Putamen (tissue), 1 donor: ENCODE measurements at regions not wholly inside any gene's neighbourhood (a gene's known extent, or its start where the extent isn't known, plus 50 kb on each side); places are given as distances from the start of the nearest gene placed in this dataset.

Experiments used
- DNase-seq: peaks from one replicate; pipeline ENCODE4 v3.0.0-alpha.2; 2016; ENCODE audit warnings: low spot score

- DNase-seq, result no peak
These were observed 159.1 kb upstream of the USP24 start for GRCh38 chr1:55374216-55374615.

DNA sequence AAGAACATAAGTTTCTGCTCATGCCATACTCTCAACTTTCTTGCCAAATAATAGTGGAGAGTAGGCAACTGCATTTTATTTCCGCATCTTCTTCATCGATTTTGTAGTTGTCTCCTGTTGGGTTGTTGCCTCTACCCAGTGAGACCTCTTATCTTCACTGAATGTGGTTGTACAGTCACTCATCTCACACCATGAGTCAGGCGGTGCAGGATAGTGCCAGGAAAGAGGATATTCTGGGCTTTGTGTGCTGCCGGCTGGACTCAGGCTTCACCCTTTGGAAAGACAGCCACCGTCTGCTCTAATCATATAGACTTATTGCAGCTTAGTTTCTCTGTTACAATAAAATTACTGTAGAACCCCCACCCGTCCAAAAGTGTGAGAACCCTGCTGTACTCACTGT is 154.3 kb upstream of the USP24 start:
- DNase-seq, result no peak

DNA sequence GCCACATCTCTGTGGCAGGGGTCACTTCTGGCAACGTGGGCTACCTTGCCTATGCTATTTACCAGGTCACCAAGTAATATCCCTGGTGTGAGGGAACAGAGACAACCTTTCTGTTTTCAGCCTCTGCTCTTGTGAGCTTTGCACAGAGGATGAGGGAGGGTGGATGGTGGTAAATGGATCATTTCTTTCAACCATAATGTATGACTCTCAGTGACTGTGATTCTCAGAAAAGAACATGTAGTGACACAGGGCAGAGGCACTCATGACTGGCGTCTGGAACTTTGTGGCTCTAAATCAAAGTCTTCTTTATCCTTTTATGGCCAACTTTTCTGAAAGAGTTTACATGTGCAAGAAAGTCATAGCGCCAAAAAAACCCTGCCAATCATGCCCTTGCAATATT is 153.5 kb upstream of the USP24 start:
- no peak for DNase-seq

DNA sequence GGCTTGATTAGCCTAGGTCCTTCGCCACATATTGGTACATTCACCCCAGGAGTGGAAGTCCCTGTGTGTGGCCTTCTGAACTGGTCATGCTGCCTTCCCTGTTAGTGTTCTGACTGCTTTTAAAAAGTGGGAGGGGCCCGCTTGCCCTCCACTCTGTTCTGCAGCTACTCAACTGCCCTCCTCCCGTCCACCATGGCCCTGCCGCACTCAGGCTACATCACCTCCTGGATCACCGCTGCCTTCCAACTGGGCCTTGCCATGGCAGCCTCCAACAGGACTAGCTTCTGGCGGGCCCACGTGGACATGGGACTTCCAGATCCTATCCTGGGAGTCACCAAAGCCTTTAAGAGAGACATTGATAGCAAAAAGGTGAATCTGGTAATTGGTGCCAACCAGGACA is 152.1 kb upstream of the USP24 start:
- no peak for DNase-seq

DNA sequence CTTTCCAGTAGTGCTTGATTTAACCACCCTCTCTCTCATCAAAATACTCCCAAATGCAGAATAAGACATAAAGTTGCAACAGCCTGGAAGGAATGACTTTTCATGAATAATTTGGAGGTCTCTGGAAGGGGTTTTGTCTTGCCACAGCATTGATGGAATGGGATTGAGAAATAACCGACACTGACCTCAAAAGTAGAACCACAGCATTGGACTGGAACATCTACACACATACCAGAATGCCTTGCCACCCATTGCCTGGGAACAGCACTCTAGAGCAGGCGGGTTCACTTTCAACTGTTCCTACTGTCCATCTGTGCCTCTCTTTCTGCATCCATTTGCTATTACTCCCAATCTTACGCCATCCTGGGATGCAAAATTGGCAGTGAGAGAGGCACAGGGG is 149.1 kb upstream of the USP24 start:
- no peak for DNase-seq

GRCh38 chr1:55363268-55363667 is 148.1 kb upstream of the USP24 start:
- no peak for DNase-seq

- no peak for DNase-seq
These were observed 147.4 kb upstream of the USP24 start for GRCh38 chr1:55362558-55362957.

GRCh38 chr1:55359611-55360010 is 144.4 kb upstream of the USP24 start:
- no peak for DNase-seq

DNA sequence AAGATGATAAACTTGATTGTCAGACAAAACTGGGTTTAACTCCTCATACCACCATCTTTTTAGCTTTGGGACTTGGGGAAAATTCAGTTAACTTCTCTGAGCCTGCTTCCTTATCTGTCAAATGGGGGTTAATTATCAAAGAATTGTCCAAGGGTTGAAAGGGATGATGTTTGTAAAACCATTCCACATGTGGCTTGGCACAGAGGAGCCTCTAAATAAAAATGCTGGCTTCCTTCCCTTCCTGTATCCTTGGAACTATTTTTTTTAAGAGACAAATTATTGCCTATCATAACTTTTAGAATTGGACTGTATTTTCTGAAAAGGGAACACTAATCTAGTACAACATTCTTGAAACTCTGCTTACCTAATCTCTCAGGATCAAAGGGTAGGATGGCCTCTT is 143.4 kb upstream of the USP24 start:
- no peak for DNase-seq

DNA sequence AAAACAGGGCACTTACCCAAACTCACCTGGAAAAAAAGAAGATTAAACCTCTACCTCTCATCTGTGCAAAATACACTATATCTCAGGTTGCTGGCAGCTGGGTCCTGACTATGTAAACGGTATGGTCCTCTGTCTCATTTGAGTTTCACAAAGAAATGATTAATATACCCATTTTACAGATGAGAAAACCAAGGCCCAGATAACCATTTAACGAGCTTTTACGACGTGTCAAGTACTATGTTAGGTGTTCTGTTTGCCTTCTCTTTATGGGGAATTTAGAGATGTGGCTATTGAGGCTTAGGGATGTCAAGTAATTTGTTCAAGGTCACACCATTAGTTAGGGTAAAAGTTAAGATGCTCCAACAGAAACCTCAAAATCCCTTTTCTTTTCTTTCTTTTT is 140.4 kb upstream of the USP24 start:
- no peak for DNase-seq

DNA sequence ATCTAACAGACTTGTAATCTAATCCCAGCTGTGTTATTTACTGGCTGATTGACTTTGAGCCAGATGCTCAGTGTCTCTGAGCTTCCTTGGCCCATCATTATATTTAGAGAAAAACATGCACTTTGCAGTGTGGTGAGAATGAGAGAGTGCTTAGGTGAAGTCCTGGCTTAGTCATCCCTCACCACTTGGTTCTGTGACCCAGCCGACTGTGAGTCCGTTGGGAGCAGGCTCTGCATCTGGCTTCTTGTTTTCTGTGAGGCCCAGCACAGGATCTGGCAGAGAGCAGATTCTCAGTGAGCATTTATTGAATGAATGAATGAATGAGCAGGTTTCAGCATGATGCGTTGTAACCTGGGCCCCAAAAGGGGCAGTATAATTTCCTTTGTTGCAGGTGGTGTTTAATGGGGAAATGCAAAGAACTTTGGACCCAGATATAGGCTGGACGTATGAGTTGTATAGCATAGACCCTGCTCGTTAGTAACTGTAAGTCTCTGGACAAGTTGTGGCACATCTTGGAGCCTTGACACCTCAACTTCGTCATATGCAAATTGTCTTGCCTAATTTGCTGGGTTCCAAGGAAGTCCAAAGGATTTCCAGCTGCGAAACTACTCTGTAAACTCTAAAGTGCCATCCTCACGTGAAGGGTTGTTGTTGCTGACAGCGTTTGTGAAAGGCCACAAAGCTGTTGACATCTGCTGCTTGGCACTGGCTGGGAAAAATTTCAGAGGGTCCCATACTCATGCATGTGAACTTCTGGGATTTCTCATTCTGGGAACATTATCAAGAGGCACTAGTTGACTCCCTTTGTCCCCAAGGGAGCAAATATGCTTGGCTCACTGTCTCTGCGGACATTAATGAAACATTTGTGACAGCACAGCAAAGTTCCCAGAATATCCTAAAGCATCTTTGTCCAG is 138.8 kb upstream of the USP24 start:
- DNase-seq, result no peak

DNA sequence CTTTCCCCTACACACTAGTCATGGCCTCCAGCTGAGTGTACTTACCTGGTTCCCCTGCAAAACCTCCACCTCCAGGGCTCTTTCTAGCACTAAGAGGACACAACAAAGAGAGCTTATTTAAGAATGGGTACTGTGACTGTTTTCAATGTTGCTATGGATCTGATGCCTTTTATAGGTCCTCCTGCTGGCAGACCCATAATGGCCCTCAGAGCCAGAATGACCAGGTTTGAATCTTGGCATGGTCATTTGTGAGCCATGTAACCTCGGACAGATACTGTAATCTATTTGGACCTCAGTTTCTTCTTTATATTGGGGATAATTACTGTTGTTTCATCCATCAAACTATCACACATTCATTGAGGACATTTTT is 137.6 kb upstream of the USP24 start:
- no peak for DNase-seq

- no peak for DNase-seq
These were observed 137.1 kb upstream of the USP24 start for GRCh38 chr1:55352080-55352810.

DNA sequence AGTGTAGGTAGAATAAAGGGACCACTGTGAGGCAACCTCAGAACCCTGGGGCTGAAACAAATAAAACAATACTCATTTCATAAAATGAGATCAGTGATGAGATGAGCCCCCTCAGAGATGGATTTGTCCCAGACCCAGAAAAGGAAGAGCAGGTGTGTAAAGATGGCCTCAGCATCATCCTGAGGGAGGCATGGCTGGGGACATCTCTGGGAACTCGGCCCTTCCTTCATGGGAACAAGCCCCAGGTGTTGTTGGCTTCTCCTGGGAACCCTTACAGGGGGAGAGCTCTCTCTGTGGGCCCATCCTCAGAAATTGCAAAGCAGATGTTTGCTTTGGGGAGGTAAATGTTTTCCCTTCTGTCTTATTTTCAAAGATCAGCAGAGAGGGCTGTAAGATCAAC is 133.2 kb upstream of the USP24 start:
- no peak for DNase-seq

GRCh38 chr1:55347866-55348265 is 132.7 kb upstream of the USP24 start:
- DNase-seq, result no peak

- no peak for DNase-seq
These were observed 131.9 kb upstream of the USP24 start for GRCh38 chr1:55347041-55347440.

DNA sequence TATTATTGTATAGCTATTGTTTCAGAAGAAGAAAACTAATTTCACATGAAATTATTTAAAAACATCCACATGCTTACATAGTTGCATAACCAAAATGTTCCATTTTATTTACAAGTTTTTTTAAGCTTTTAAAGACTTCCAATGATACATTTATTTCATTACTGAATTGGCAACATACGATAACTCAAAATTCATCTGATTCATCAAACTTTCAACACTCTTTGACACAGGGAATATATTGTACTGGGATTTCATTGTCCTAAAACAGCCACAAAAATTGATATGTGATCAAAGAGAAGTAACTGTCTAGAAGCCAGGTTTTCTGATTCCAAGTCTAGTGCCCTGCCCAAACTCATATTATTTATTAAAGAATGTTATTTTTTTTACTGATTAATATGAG is 131.4 kb upstream of the USP24 start:
- no peak for DNase-seq

- no peak for DNase-seq
These were observed 124.5 kb upstream of the USP24 start for GRCh38 chr1:55339681-55340080.

DNA sequence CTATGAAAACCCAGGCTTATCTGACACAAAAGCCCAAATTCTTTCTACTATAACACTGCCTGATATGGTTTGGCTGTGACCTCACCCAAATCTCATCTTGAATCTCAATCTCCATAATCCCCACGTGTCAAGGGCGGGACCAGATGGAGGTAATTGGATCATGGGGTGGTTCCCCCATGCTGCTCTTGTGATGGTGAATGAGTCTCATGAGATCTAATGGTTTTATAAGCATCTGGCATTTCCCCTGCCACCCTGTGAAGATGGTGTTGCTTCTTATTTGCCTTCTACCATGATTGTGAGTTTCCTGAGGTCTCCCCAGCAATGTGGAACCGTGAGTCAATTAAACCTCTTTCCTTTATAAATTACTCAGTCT is 123.3 kb upstream of the USP24 start:
- no peak for DNase-seq

- no peak for DNase-seq
These were observed 122.8 kb upstream of the USP24 start for GRCh38 chr1:55337801-55338447.

DNA sequence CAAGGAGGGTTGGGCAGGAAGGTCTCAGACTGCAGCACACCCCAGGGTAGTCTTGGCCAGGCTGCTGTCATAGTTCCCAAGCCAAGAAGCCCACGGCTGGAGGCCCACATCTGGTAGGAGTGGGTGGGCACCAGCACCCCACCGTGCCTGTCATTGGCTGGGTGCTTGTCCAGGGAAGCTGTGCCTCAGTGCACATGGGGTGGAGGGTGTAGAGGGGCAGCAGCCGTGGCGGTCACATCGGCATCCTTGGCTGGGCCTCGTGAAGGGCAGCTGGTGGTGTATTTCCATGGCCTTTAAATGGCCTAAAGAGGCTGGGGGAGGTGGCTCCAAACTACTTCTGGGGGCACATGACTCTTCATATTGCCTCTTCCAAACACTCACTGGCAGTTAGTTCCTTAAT is 119.6 kb upstream of the USP24 start:
- DNase-seq, result no peak

GRCh38 chr1:55334160-55334559 is 119.0 kb upstream of the USP24 start:
- DNase-seq, result no peak

DNA sequence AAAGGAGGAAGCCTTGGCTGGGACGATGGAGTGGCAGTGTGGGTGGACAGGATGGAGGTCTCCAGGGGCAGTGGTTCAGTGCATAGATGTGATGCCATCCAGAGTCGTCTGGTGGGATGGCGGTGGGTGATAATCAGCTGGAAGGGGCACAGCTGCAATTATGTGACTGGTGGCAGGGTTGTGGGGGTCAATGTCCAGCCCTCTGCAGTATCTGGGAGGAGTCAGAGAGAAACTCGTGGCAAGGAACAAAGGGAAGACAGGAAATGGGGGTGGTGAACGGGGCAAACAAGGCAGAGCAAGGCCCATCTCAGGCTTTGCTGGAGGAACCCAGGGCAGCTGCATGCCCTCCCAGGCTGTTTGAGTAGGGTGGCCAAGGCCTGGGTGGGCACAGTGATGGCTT is 118.3 kb upstream of the USP24 start:
- DNase-seq, result no peak
